Vagina (tissue), 2 donors: ENCODE measurements at regions not wholly inside any gene's neighbourhood (a gene's known extent, or its start where the extent isn't known, plus 50 kb on each side); places are given as distances from the start of the nearest gene placed in this dataset.

Source experiments
- CTCF ChIP-seq, 3 experiments: fragments of 450-650 bp in 2 of 3; fragments of 200-600 bp in 1 of 3; sonication (generic) in 1 of 3; IDR thresholded peaks; one replicate each; pipeline ENCODE4 v1.5.1; 2017 to 2019; ENCODE audit warnings: antibody characterized with exemption in 3 of 3, mild to moderate bottlenecking in 2 of 3, moderate library complexity in 2 of 3
- POLR2A ChIP-seq, 2 donors: fragments of 450-650 bp; IDR thresholded peaks; one replicate each; pipeline ENCODE4 v1.6.1; 2017; ENCODE audit warnings: antibody characterized with exemption in 2 of 2, mild to moderate bottlenecking in 2 of 2, moderate library complexity in 2 of 2

- TF ChIP-seq POLR2A (IDR thresholded peaks at IDR 0.05) (no peak), CTCF (IDR thresholded peaks at IDR 0.05) (no peak)
Measured at GRCh38 chr1:69120817-69121216, 446.9 kb upstream of the LRRC7 start.
